ENCODE measurements at regions not wholly inside any gene's neighbourhood (a gene's known extent, or its start where the extent isn't known, plus 50 kb on each side); places are given as distances from the start of the nearest gene placed in this dataset.
"Not testable (repeated sequence)": the region's sequence is repeated elsewhere in the genome, so short reads cannot be mapped to it uniquely, and the experiment has no call there.

- H3K36me3 ChIP-seq (ENCODE audit: control insufficient read depth, insufficient read depth, low read length): no peaks in the 10 kb centered on the region
- no peak overlapping the region for H3K4me3 ChIP-seq (ENCODE audit: low read depth, low read length)
- no peaks in the 10 kb centered on the region for H3K27me3 ChIP-seq (ENCODE audit: control insufficient read depth, insufficient read depth, low read length)
- H3K9me3 ChIP-seq (ENCODE audit: control insufficient read depth, insufficient read depth, low read length): no peaks in the 10 kb centered on the region
- peaks cover 4% of the 10 kb centered on the region; the same call in 1 of the 2 replicates for H3K4me1 ChIP-seq (ENCODE audit: control insufficient read depth, insufficient read depth, low read length)
- H3K9ac ChIP-seq (ENCODE audit: low read depth, low read length): no peak overlapping the region
- H3K27ac ChIP-seq (ENCODE audit: low read depth, low read length): no peak overlapping the region
Measured at GRCh38 chr5:162256711-162257110, 189.1 kb downstream of the GABRG2 start.

GRCh38 chr5:162268694-162269481, 201.3 kb downstream of the GABRG2 start:
- H3K27me3 ChIP-seq (ENCODE audit: control insufficient read depth, insufficient read depth, low read length): no peaks in the 10 kb centered on the region
- H3K9me3 ChIP-seq (ENCODE audit: control insufficient read depth, insufficient read depth, low read length): no peaks in the 10 kb centered on the region

GRCh38 chr5:162272417-162272816, 204.8 kb downstream of the GABRG2 start:
- H3K27me3 ChIP-seq (ENCODE audit: control insufficient read depth, insufficient read depth, low read length): no peaks in the 10 kb centered on the region
- no peak overlapping the region for H3K9ac ChIP-seq (ENCODE audit: low read depth, low read length)
- no peak overlapping the region for H3K27ac ChIP-seq (ENCODE audit: low read depth, low read length)
- H3K4me3 ChIP-seq (ENCODE audit: low read depth, low read length): no peak overlapping the region
- H3K4me1 ChIP-seq (ENCODE audit: control insufficient read depth, insufficient read depth, low read length): peaks cover 16% of the 10 kb centered on the region
- no peaks in the 10 kb centered on the region for H3K9me3 ChIP-seq (ENCODE audit: control insufficient read depth, insufficient read depth, low read length)
- no peaks in the 10 kb centered on the region for H3K36me3 ChIP-seq (ENCODE audit: control insufficient read depth, insufficient read depth, low read length)

More at GRCh38 chr5:162268694-162269481, 201.3 kb downstream of the GABRG2 start:
- H3K27ac ChIP-seq (ENCODE audit: low read depth, low read length): no peak overlapping the region
- H3K36me3 ChIP-seq (ENCODE audit: control insufficient read depth, insufficient read depth, low read length): no peaks in the 10 kb centered on the region
- H3K9ac ChIP-seq (ENCODE audit: low read depth, low read length): no peak overlapping the region
- H3K4me3 ChIP-seq (ENCODE audit: low read depth, low read length): no peak overlapping the region
- peaks cover 2% of the 10 kb centered on the region; the same call in 1 of the 2 replicates for H3K4me1 ChIP-seq (ENCODE audit: control insufficient read depth, insufficient read depth, low read length)

- H3K27ac ChIP-seq (ENCODE audit: low read depth, low read length): peak overlapping the region; percentile 85
- no peak overlapping the region for H3K9ac ChIP-seq (ENCODE audit: low read depth, low read length)
- H3K4me1 ChIP-seq (ENCODE audit: control insufficient read depth, insufficient read depth, low read length): peaks cover 16% of the 10 kb centered on the region
- H3K27me3 ChIP-seq (ENCODE audit: control insufficient read depth, insufficient read depth, low read length): no peaks in the 10 kb centered on the region
- H3K9me3 ChIP-seq (ENCODE audit: control insufficient read depth, insufficient read depth, low read length): no peaks in the 10 kb centered on the region
- H3K36me3 ChIP-seq (ENCODE audit: control insufficient read depth, insufficient read depth, low read length): no peaks in the 10 kb centered on the region
- H3K4me3 ChIP-seq (ENCODE audit: low read depth, low read length): 0 out of 2 replicates have a peak overlapping the region, but pooled peaks have one; percentile 20
Measured at GRCh38 chr5:162274679-162275078, 207.1 kb downstream of the GABRG2 start.

GRCh38 chr5:162275387-162275786, 207.8 kb downstream of the GABRG2 start:
- H3K36me3 ChIP-seq (ENCODE audit: control insufficient read depth, insufficient read depth, low read length); H3K9me3 ChIP-seq (ENCODE audit: control insufficient read depth, insufficient read depth, low read length); H3K27me3 ChIP-seq (ENCODE audit: control insufficient read depth, insufficient read depth, low read length); H3K4me3 ChIP-seq (ENCODE audit: low read depth, low read length); H3K9ac ChIP-seq (ENCODE audit: low read depth, low read length): not testable (repeated sequence)
- Histone ChIP-seq H3K27ac (ENCODE audit: low read depth, low read length) (peak overlapping the region; percentile 85), H3K4me1 (ENCODE audit: control insufficient read depth, insufficient read depth, low read length) (peaks cover 16% of the 10 kb centered on the region)

GRCh38 chr5:162282191-162282590, 214.6 kb downstream of the GABRG2 start:
- peaks cover 11% of the 10 kb centered on the region for H3K4me1 ChIP-seq (ENCODE audit: control insufficient read depth, insufficient read depth, low read length)
- H3K9ac ChIP-seq (ENCODE audit: low read depth, low read length): no peak overlapping the region
- no peaks in the 10 kb centered on the region for H3K27me3 ChIP-seq (ENCODE audit: control insufficient read depth, insufficient read depth, low read length)
- no peak overlapping the region for H3K4me3 ChIP-seq (ENCODE audit: low read depth, low read length)
- H3K27ac ChIP-seq (ENCODE audit: low read depth, low read length): no peak overlapping the region
- no peaks in the 10 kb centered on the region for H3K36me3 ChIP-seq (ENCODE audit: control insufficient read depth, insufficient read depth, low read length)
- no peaks in the 10 kb centered on the region for H3K9me3 ChIP-seq (ENCODE audit: control insufficient read depth, insufficient read depth, low read length)

- no peak overlapping the region for H3K27ac ChIP-seq (ENCODE audit: low read depth, low read length)
- no peaks in the 10 kb centered on the region for H3K36me3 ChIP-seq (ENCODE audit: control insufficient read depth, insufficient read depth, low read length)
- peaks cover 14% of the 10 kb centered on the region for H3K4me1 ChIP-seq (ENCODE audit: control insufficient read depth, insufficient read depth, low read length)
- H3K27me3 ChIP-seq (ENCODE audit: control insufficient read depth, insufficient read depth, low read length): no peaks in the 10 kb centered on the region
- H3K4me3 ChIP-seq (ENCODE audit: low read depth, low read length): no peak overlapping the region
- H3K9ac ChIP-seq (ENCODE audit: low read depth, low read length): no peak overlapping the region
- no peaks in the 10 kb centered on the region for H3K9me3 ChIP-seq (ENCODE audit: control insufficient read depth, insufficient read depth, low read length)
Measured at GRCh38 chr5:162283609-162284008, 216.0 kb downstream of the GABRG2 start.

- Histone ChIP-seq H3K27ac (ENCODE audit: low read depth, low read length) (no peak overlapping the region), H3K36me3 (ENCODE audit: control insufficient read depth, insufficient read depth, low read length) (no peaks in the 10 kb centered on the region), H3K27me3 (ENCODE audit: control insufficient read depth, insufficient read depth, low read length) (no peaks in the 10 kb centered on the region), H3K9me3 (ENCODE audit: control insufficient read depth, insufficient read depth, low read length) (no peaks in the 10 kb centered on the region), H3K9ac (ENCODE audit: low read depth, low read length) (no peak overlapping the region), H3K4me1 (ENCODE audit: control insufficient read depth, insufficient read depth, low read length) (peaks cover 14% of the 10 kb centered on the region), H3K4me3 (ENCODE audit: low read depth, low read length) (no peak overlapping the region)
Measured at GRCh38 chr5:162288647-162289296, 221.2 kb downstream of the GABRG2 start.

- no peak overlapping the region for H3K4me3 ChIP-seq (ENCODE audit: low read depth, low read length)
- no peaks in the 10 kb centered on the region for H3K9me3 ChIP-seq (ENCODE audit: control insufficient read depth, insufficient read depth, low read length)
- H3K36me3 ChIP-seq (ENCODE audit: control insufficient read depth, insufficient read depth, low read length): no peaks in the 10 kb centered on the region
- H3K4me1 ChIP-seq (ENCODE audit: control insufficient read depth, insufficient read depth, low read length): peaks cover 14% of the 10 kb centered on the region
- no peaks in the 10 kb centered on the region for H3K27me3 ChIP-seq (ENCODE audit: control insufficient read depth, insufficient read depth, low read length)
- H3K27ac ChIP-seq (ENCODE audit: low read depth, low read length): no peak overlapping the region
- no peak overlapping the region for H3K9ac ChIP-seq (ENCODE audit: low read depth, low read length)
Measured at GRCh38 chr5:162289489-162289888, 221.9 kb downstream of the GABRG2 start.

GRCh38 chr5:162299793-162300192, 232.2 kb downstream of the GABRG2 start:
- Histone ChIP-seq H3K9ac (ENCODE audit: low read depth, low read length) (no peak overlapping the region), H3K9me3 (ENCODE audit: control insufficient read depth, insufficient read depth, low read length) (no peaks in the 10 kb centered on the region)

GRCh38 chr5:162301356-162301755, 233.8 kb downstream of the GABRG2 start:
- no peak overlapping the region for H3K4me3 ChIP-seq (ENCODE audit: low read depth, low read length)

More at GRCh38 chr5:162299793-162300192, 232.2 kb downstream of the GABRG2 start:
- Histone ChIP-seq H3K4me3 (ENCODE audit: low read depth, low read length) (no peak overlapping the region), H3K27ac (ENCODE audit: low read depth, low read length) (no peak overlapping the region), H3K36me3 (ENCODE audit: control insufficient read depth, insufficient read depth, low read length) (no peaks in the 10 kb centered on the region), H3K4me1 (ENCODE audit: control insufficient read depth, insufficient read depth, low read length) (no peaks in the 10 kb centered on the region), H3K27me3 (ENCODE audit: control insufficient read depth, insufficient read depth, low read length) (no peaks in the 10 kb centered on the region)

More at GRCh38 chr5:162301356-162301755, 233.8 kb downstream of the GABRG2 start:
- H3K9ac ChIP-seq (ENCODE audit: low read depth, low read length): no peak overlapping the region
- no peak overlapping the region for H3K27ac ChIP-seq (ENCODE audit: low read depth, low read length)
- no peaks in the 10 kb centered on the region for H3K27me3 ChIP-seq (ENCODE audit: control insufficient read depth, insufficient read depth, low read length)
- H3K9me3 ChIP-seq (ENCODE audit: control insufficient read depth, insufficient read depth, low read length): no peaks in the 10 kb centered on the region
- no peaks in the 10 kb centered on the region for H3K4me1 ChIP-seq (ENCODE audit: control insufficient read depth, insufficient read depth, low read length)
- no peaks in the 10 kb centered on the region for H3K36me3 ChIP-seq (ENCODE audit: control insufficient read depth, insufficient read depth, low read length)

All from HUES48 (cell line).